GM12878 (cell line): ENCODE measurements at regions not wholly inside any gene's neighbourhood (a gene's known extent, or its start where the extent isn't known, plus 50 kb on each side); places are given as distances from the start of the nearest gene placed in this dataset.

Experiments used
- ATAC-seq: fragments of 200-7000 bp; cut with Tn5 transposase; 3 replicates; pipeline ENCODE4 v1.9.1; 2020; ENCODE audit warnings: mild to moderate bottlenecking, moderate library complexity
- BruUV-seq: library from RNA; stranded (reverse); fragments of 400-500 nt; replicated peaks from 2 replicates; lab custom pipeline; 2021; lab: Mats Ljungman, UMichigan
- CTCF ChIA-PET: fragments of 300-600 bp; sonication (Branson Sonifier 250); formaldehyde crosslinking; extraction: SDS; loops from one replicate; lab custom pipeline; 2021; ENCODE audit warnings: inconsistent platforms; lab: Yijun Ruan, JAX
- POLR2A ChIA-PET: fragments of 350-600 bp; formaldehyde crosslinking; extraction: SDS; loops from one replicate; lab custom pipeline; 2021; ENCODE audit warnings: inconsistent platforms; lab: Charles Lee
- RAD21 ChIA-PET: fragments of 300-600 bp; sonication (Branson Sonifier 250); formaldehyde crosslinking; loops from one replicate; lab custom pipeline; 2023; ENCODE audit warnings: antibody characterized with exemption; ENCODE audit not compliant: unreplicated experiment; lab: Charles Lee
- SMC1A ChIA-PET: fragments of 300-600 bp; sonication (Branson Sonifier 250); formaldehyde crosslinking; loops from one replicate; lab custom pipeline; 2023; ENCODE audit not compliant: unreplicated experiment, uncharacterized antibody; lab: Charles Lee
- DNase-seq: peaks from one replicate; pipeline ENCODE4 v3.0.0-alpha.2; 2011; ENCODE audit warnings: low read depth, low spot score
- FAIRE-seq: peaks from 3 replicates; lab custom pipeline; 2011; peaks lifted over from hg19 to GRCh38; lab: Jason Lieb, UNC
- H2AFZ ChIP-seq: 2 replicates; pipeline ENCODE4 v1.6.0; 2011; ENCODE audit warnings: low read depth, low read length, control low read depth; ENCODE audit not compliant: control insufficient read depth
- H3K27ac ChIP-seq: 2 replicates; pipeline ENCODE4 v1.5.1; 2011; ENCODE audit warnings: control low read depth; ENCODE audit not compliant: control insufficient read depth, insufficient read depth
- H3K27me3 ChIP-seq, 2 experiments: replicated peaks in 1 of 2; 2 replicates each; pipeline versions ENCODE4 v1.6.0 to v1.6.1; 2011; ENCODE audit warnings: low read length in 1 of 2; ENCODE audit not compliant: control insufficient read depth in 2 of 2, insufficient read depth in 2 of 2
- H3K36me3 ChIP-seq, 2 experiments: 2 replicates each; pipeline ENCODE4 v1.5.1; 2011; ENCODE audit warnings: low read length in 1 of 2; ENCODE audit not compliant: control insufficient read depth in 2 of 2, insufficient read depth in 2 of 2
- H3K4me1 ChIP-seq: 2 replicates; pipeline ENCODE4 v1.6.1; 2011; ENCODE audit warnings: mild to moderate bottlenecking, low read length, moderate library complexity, mixed read lengths; ENCODE audit not compliant: control insufficient read depth, insufficient read depth
- H3K4me2 ChIP-seq: 2 replicates; pipeline ENCODE4 v1.6.0; 2011; ENCODE audit warnings: control low read depth; ENCODE audit not compliant: control insufficient read depth, insufficient read depth
- H3K4me3 ChIP-seq: fragments of 200-600 bp; sonication (generic); 2 replicates; pipeline ENCODE4 v1.5.1; 2016
- H3K79me2 ChIP-seq: 2 replicates; pipeline ENCODE4 v1.6.0; 2011; ENCODE audit warnings: low read length; ENCODE audit not compliant: control insufficient read depth, insufficient read depth
- H3K9ac ChIP-seq: 2 replicates; pipeline ENCODE4 v1.8.0; 2011; ENCODE audit warnings: low read length, control low read depth, mixed read lengths; ENCODE audit not compliant: control insufficient read depth, insufficient read depth
- H3K9me3 ChIP-seq: replicated peaks from 3 replicates; pipeline ENCODE4 v1.5.1; 2011; ENCODE audit warnings: mild to moderate bottlenecking, low read length; ENCODE audit not compliant: control insufficient read depth, insufficient read depth
- H4K20me1 ChIP-seq: 2 replicates; pipeline ENCODE4 v1.6.0; 2011; ENCODE audit not compliant: control insufficient read depth, insufficient read depth
- CEBPZ ChIP-seq: fragments of 150-350 bp; IDR thresholded peaks from 2 replicates; pipeline ENCODE4 v1.6.1; 2016; ENCODE audit warnings: low read depth, low read length
- CREM ChIP-seq: IDR thresholded peaks from 2 replicates; pipeline ENCODE4 v1.6.1; 2014; ENCODE audit warnings: antibody characterized with exemption, low read depth
- EP300 ChIP-seq, 2 experiments: fragments of 150-350 bp in 1 of 2; IDR thresholded peaks; 2 replicates each; pipeline ENCODE4 v1.6.1; 2011 to 2012; ENCODE audit warnings: low read depth in 2 of 2, low read length in 2 of 2, borderline replicate concordance in 1 of 2, improper control_type of control experiment in 1 of 2, inconsistent platforms in 1 of 2; ENCODE audit not compliant: control insufficient read depth in 1 of 2
- FOS ChIP-seq: IDR thresholded peaks from 3 replicates; pipeline ENCODE4 v1.6.1; 2011; ENCODE audit warnings: borderline replicate concordance; ENCODE audit not compliant: insufficient read length; ENCODE audit errors: extremely low read depth
- IRF3 ChIP-seq: fragments of 450-650 bp; IDR thresholded peaks from 2 replicates; pipeline ENCODE4 v1.6.1; 2014; ENCODE audit warnings: mild to moderate bottlenecking
- KAT2A ChIP-seq: conservative IDR thresholded peaks from 2 replicates; pipeline ENCODE4 v1.6.1; 2011; ENCODE audit warnings: low read depth, low read length; ENCODE audit not compliant: control insufficient read depth
- KLF5 ChIP-seq: fragments of 450-650 bp; IDR thresholded peaks from 2 replicates; pipeline ENCODE4 v1.6.1; 2014; ENCODE audit warnings: mild to moderate bottlenecking; ENCODE audit not compliant: partially characterized antibody
- MYB ChIP-seq: fragments of 150-350 bp; IDR thresholded peaks from 2 replicates; pipeline ENCODE4 v1.6.1; 2014; ENCODE audit warnings: mild to moderate bottlenecking, low read depth, low read length, borderline replicate concordance
- NRF1 ChIP-seq: conservative IDR thresholded peaks from 2 replicates; pipeline ENCODE4 v1.6.1; 2011; ENCODE audit warnings: mild to moderate bottlenecking, low read depth, low read length, improper control_type of control experiment
- SIX5 ChIP-seq: IDR thresholded peaks from 2 replicates; pipeline ENCODE4 v1.6.1; 2011; ENCODE audit warnings: mild to moderate bottlenecking, low read depth, low read length, moderate library complexity; ENCODE audit not compliant: severe bottlenecking
- SUZ12 ChIP-seq: fragments of 200-600 bp; sonication (generic); IDR thresholded peaks from one replicate; pipeline ENCODE4 v1.6.1; 2018; ENCODE audit warnings: antibody characterized with exemption, mild to moderate bottlenecking; ENCODE audit not compliant: unreplicated experiment
- TBL1XR1 ChIP-seq: IDR thresholded peaks from 2 replicates; pipeline ENCODE4 v1.6.1; 2012; ENCODE audit warnings: low read depth, low read length, improper control_type of control experiment
- ZSCAN29 ChIP-seq: fragments of 450-650 bp; IDR thresholded peaks from 2 replicates; pipeline ENCODE4 v1.6.1; 2017; ENCODE audit warnings: mild to moderate bottlenecking, moderate library complexity
- WGBS: methylation state at CpG from one replicate; pipeline ENCODE4 v1.1.6; 2016; ENCODE audit warnings: low lambda C conversion rate; ENCODE audit not compliant: insufficient replicate concordance, insufficient coverage; ENCODE audit errors: missing lambda C conversion rate; 5-methylcytosine and 5-hydroxymethylcytosine counted together
- in situ Hi-C: fragments of 300-500 bp; cut with MboI; formaldehyde crosslinking; loops from 9 replicates; pipeline ENCODE4 v1.14.3; 2018; ENCODE audit warnings: mixed read lengths
- intact Hi-C: fragments of 100-400 bp; cut with micrococcal nuclease; formaldehyde crosslinking; loops from one replicate; pipeline ENCODE4 v1.14.2; 2022; ENCODE audit not compliant: unreplicated experiment
- TF ChIP-seq, protein P1 (sequence below): fragments of 450-650 bp; IDR thresholded peaks from 2 replicates; pipeline ENCODE4 v1.6.1; 2017; ENCODE audit warnings: mild to moderate bottlenecking, moderate library complexity

GRCh38 chr13:86299128-86299527 lies 499.9 kb upstream of the SLITRK6 start (continued):
- TF ChIP-seq, protein P1, sequence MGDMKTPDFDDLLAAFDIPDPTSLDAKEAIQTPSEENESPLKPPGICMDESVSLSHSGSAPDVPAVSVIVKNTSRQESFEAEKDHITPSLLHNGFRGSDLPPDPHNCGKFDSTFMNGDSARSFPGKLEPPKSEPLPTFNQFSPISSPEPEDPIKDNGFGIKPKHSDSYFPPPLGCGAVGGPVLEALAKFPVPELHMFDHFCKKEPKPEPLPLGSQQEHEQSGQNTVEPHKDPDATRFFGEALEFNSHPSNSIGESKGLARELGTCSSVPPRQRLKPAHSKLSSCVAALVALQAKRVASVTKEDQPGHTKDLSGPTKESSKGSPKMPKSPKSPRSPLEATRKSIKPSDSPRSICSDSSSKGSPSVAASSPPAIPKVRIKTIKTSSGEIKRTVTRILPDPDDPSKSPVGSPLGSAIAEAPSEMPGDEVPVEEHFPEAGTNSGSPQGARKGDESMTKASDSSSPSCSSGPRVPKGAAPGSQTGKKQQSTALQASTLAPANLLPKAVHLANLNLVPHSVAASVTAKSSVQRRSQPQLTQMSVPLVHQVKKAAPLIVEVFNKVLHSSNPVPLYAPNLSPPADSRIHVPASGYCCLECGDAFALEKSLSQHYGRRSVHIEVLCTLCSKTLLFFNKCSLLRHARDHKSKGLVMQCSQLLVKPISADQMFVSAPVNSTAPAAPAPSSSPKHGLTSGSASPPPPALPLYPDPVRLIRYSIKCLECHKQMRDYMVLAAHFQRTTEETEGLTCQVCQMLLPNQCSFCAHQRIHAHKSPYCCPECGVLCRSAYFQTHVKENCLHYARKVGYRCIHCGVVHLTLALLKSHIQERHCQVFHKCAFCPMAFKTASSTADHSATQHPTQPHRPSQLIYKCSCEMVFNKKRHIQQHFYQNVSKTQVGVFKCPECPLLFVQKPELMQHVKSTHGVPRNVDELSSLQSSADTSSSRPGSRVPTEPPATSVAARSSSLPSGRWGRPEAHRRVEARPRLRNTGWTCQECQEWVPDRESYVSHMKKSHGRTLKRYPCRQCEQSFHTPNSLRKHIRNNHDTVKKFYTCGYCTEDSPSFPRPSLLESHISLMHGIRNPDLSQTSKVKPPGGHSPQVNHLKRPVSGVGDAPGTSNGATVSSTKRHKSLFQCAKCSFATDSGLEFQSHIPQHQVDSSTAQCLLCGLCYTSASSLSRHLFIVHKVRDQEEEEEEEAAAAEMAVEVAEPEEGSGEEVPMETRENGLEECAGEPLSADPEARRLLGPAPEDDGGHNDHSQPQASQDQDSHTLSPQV = no peak
- TF ChIP-seq KLF5 (no peak), FOS (no peak), SUZ12 (no peak), ZSCAN29 (no peak)
- TF ChIP-seq, all 136 proteins: peak for 0

- H3K4me2 ChIP-seq = no peak overlapping the region
- H2AFZ ChIP-seq = no peak overlapping the region
- no peak overlapping the region for H3K9ac ChIP-seq
- intact Hi-C loops = no loop called here
- no peak for TF ChIP-seq SIX5
- TF ChIP-seq NRF1 = no peak
- TF ChIP-seq MYB = no peak
- no peak for TF ChIP-seq EP300 (IDR thresholded peaks at IDR 0.05; ENCODE audit: borderline replicate concordance in 1 of 2, control insufficient read depth in 1 of 2, low read depth in 2 of 2, low read length in 2 of 2)
- no peak for TF ChIP-seq TBL1XR1
- TF ChIP-seq IRF3 = no peak
- no peak for TF ChIP-seq CEBPZ
- TF ChIP-seq KAT2A = no peak
- TF ChIP-seq CREM = no peak
- no peaks in the 10 kb centered on the region for H3K4me1 ChIP-seq
- POLR2A ChIA-PET = no interaction called here
- ATAC-seq (no peak), DNase-seq (no peak), FAIRE-seq (no peak)
- H3K79me2 ChIP-seq = no peaks in the 10 kb centered on the region
- CTCF ChIA-PET = interaction anchor here (0.6 kb wide), 1 partner anchor 278 kb away, joined by 3 read pairs; no protein-coding TSS in a partner anchor
- in situ Hi-C loops = no loop called here
- BruUV-seq = no TSS peak
- no peaks in the 10 kb centered on the region for H4K20me1 ChIP-seq
- no peak overlapping the region for H3K4me3 ChIP-seq
- H3K9me3 ChIP-seq = no peaks in the 10 kb centered on the region
- WGBS = 4% methylated on average over 1 of the region's 1 CpG
- SMC1A ChIA-PET = interaction anchor here (1.2 kb wide), 1 partner anchor 9 kb away, joined by 3 read pairs; no protein-coding TSS in a partner anchor
- H3K27me3 ChIP-seq = no peaks in the 10 kb centered on the region
- H3K27ac ChIP-seq = no peak overlapping the region
- RAD21 ChIA-PET = no interaction called here
- no peaks in the 10 kb centered on the region for H3K36me3 ChIP-seq
Measured at GRCh38 chr13:86309881-86310280, 510.7 kb upstream of the SLITRK6 start.
